ENCODE measurements at regions not wholly inside any gene's neighbourhood (a gene's known extent, or its start where the extent isn't known, plus 50 kb on each side); places are given as distances from the start of the nearest gene placed in this dataset.
"Not testable (repeated sequence)": the region's sequence is repeated elsewhere in the genome, so short reads cannot be mapped to it uniquely, and the experiment has no call there.

DNA sequence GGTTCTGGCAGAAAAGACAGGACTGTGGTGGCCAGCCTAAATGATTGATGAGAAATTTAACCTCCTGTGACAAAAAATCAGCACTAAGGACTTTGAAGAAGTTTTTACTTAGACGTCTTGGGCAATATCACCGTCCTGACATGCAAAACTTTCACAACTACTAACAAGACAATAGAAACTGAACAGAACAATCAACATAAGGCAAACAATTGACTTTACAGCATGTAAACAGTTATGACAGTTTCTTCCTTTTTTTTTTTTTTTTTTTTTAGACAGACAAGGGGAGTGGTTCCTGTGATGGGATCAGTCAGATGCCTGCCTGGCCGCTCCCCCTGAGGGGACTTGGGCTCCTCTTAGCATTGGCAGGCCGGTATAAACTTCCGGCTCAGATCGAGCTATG, 100.8 kb downstream of the ALG1L2 start:
- TF ChIP-seq, protein P1, sequence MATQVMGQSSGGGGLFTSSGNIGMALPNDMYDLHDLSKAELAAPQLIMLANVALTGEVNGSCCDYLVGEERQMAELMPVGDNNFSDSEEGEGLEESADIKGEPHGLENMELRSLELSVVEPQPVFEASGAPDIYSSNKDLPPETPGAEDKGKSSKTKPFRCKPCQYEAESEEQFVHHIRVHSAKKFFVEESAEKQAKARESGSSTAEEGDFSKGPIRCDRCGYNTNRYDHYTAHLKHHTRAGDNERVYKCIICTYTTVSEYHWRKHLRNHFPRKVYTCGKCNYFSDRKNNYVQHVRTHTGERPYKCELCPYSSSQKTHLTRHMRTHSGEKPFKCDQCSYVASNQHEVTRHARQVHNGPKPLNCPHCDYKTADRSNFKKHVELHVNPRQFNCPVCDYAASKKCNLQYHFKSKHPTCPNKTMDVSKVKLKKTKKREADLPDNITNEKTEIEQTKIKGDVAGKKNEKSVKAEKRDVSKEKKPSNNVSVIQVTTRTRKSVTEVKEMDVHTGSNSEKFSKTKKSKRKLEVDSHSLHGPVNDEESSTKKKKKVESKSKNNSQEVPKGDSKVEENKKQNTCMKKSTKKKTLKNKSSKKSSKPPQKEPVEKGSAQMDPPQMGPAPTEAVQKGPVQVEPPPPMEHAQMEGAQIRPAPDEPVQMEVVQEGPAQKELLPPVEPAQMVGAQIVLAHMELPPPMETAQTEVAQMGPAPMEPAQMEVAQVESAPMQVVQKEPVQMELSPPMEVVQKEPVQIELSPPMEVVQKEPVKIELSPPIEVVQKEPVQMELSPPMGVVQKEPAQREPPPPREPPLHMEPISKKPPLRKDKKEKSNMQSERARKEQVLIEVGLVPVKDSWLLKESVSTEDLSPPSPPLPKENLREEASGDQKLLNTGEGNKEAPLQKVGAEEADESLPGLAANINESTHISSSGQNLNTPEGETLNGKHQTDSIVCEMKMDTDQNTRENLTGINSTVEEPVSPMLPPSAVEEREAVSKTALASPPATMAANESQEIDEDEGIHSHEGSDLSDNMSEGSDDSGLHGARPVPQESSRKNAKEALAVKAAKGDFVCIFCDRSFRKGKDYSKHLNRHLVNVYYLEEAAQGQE (IDR thresholded peaks at IDR 0.05; ENCODE audit: borderline replicate concordance), result not testable (repeated sequence)
- TF ChIP-seq, protein P2, sequence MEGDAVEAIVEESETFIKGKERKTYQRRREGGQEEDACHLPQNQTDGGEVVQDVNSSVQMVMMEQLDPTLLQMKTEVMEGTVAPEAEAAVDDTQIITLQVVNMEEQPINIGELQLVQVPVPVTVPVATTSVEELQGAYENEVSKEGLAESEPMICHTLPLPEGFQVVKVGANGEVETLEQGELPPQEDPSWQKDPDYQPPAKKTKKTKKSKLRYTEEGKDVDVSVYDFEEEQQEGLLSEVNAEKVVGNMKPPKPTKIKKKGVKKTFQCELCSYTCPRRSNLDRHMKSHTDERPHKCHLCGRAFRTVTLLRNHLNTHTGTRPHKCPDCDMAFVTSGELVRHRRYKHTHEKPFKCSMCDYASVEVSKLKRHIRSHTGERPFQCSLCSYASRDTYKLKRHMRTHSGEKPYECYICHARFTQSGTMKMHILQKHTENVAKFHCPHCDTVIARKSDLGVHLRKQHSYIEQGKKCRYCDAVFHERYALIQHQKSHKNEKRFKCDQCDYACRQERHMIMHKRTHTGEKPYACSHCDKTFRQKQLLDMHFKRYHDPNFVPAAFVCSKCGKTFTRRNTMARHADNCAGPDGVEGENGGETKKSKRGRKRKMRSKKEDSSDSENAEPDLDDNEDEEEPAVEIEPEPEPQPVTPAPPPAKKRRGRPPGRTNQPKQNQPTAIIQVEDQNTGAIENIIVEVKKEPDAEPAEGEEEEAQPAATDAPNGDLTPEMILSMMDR (IDR thresholded peaks at IDR 0.05; ENCODE audit: poor library complexity, severe bottlenecking), result not testable (repeated sequence)
- not testable (repeated sequence) for TF ChIP-seq EP300 (conservative IDR thresholded peaks at IDR 0.05; ENCODE audit: poor library complexity, severe bottlenecking); SMC3 (conservative IDR thresholded peaks at IDR 0.05; ENCODE audit: poor library complexity); POLR2AphosphoS5 (IDR thresholded peaks at IDR 0.05); TAF1 (IDR thresholded peaks at IDR 0.05; ENCODE audit: low read depth); MXI1 (conservative IDR thresholded peaks at IDR 0.05; ENCODE audit: poor library complexity, severe bottlenecking)

Measured in neural cell (in vitro differentiated cells).